ENCODE measurements at regions not wholly inside any gene's neighbourhood (a gene's known extent, or its start where the extent isn't known, plus 50 kb on each side); places are given as distances from the start of the nearest gene placed in this dataset.

GRCh38 chr7:45500257-45500656, 73.9 kb upstream of the ADCY1 start:
- Mint-ChIP-seq H3K9me3 (peaks cover 16 to 20% of the 10 kb centered on the region in 2 experiments), H3K4me1 (peaks cover 47 to 49% of the 10 kb centered on the region in 2 experiments), H3K27ac (no peak overlapping the region), H3K27me3 (ENCODE audit: low read depth) (peaks cover 3% of the 10 kb centered on the region), H3K36me3 (ENCODE audit: insufficient read depth in 1 of 3, low read depth in 3 of 3) (peaks cover 13 to 21% (median 17%) of the 10 kb centered on the region in 3 experiments), H3K4me3 (no peak overlapping the region)
- Histone ChIP-seq H2BK120ac (ENCODE audit: low read depth, low read length, poor library complexity, severe bottlenecking) (no peak overlapping the region), H3K9ac (ENCODE audit: extremely low read depth, insufficient read length, low read length) (no peak overlapping the region), H2BK12ac (ENCODE audit: insufficient read length, low read depth, low read length) (no peak overlapping the region), H3K79me2 (ENCODE audit: insufficient read depth, low read length) (no peaks in the 10 kb centered on the region), H2BK20ac (ENCODE audit: low read depth, low read length, poor library complexity, severe bottlenecking) (no peak overlapping the region), H3K27me3 (ENCODE audit: insufficient read depth, low read length) (no peaks in the 10 kb centered on the region), H2BK15ac (ENCODE audit: low read depth, low read length) (no peak overlapping the region), H4K8ac (replicated peaks; ENCODE audit: insufficient read length, low read depth, low read length) (no peak overlapping the region), H3K9me3 (ENCODE audit: control insufficient read depth, low read depth, low read length) (peaks cover 14% of the 10 kb centered on the region), H4K20me1 (ENCODE audit: control insufficient read depth, insufficient read depth, insufficient read length) (no peaks in the 10 kb centered on the region), H3K79me1 (ENCODE audit: insufficient read depth, low read depth, low read length, poor library complexity, severe bottlenecking) (no peaks in the 10 kb centered on the region), H3K27ac (ENCODE audit: insufficient read length, low read depth, low read length) (no peak overlapping the region), H4K91ac (ENCODE audit: insufficient read length, low read depth, low read length) (no peak overlapping the region), H3K4ac (ENCODE audit: low read depth, low read length) (no peak overlapping the region), H3K56ac (ENCODE audit: insufficient read length, low read depth, low read length) (no peak overlapping the region), H3K23me2 (ENCODE audit: insufficient read length, low read depth, low read length, poor library complexity, severe bottlenecking) (no peaks in the 10 kb centered on the region), H2AK5ac (ENCODE audit: insufficient read length, low read length) (no peak overlapping the region), H2BK5ac (ENCODE audit: insufficient read length, low read length) (no peak overlapping the region), H3K18ac (ENCODE audit: insufficient read length, low read depth, low read length) (no peak overlapping the region), H4K5ac (ENCODE audit: insufficient read length, low read depth, low read length) (no peak overlapping the region), H3K14ac (ENCODE audit: insufficient read depth, low read length) (no peak overlapping the region; the same call in 1 of the 2 replicates), H3K4me1 (ENCODE audit: insufficient read depth, low read length) (peaks cover 13% of the 10 kb centered on the region; the same call in 1 of the 2 replicates), H3K23ac (ENCODE audit: insufficient read length, low read depth, low read length) (no peak overlapping the region), H2AFZ (ENCODE audit: low read length) (no peak overlapping the region), H3T11ph (ENCODE audit: low read length) (no peak overlapping the region), H3K4me2 (ENCODE audit: insufficient read depth, insufficient read length, low read length) (no peak overlapping the region)
- no peak for DNase-seq
- WGBS (ENCODE audit: extremely low coverage, insufficient read length, low lambda C conversion rate), result no CpG with 5 or more reads among the region's 2 CpGs
- TF ChIP-seq CTCF (conservative IDR thresholded peaks at IDR 0.05), result no peak
